Gastrocnemius medialis (tissue), 4 donors: ENCODE measurements at regions not wholly inside any gene's neighbourhood (a gene's known extent, or its start where the extent isn't known, plus 50 kb on each side); places are given as distances from the start of the nearest gene placed in this dataset.

Experiments used
- ATAC-seq, 2 donors: fragments of 150-250 bp; one replicate each; pipeline ENCODE4 v1.9.1; 2016
- DNase-seq, 2 donors: peaks; one replicate each; pipeline ENCODE4 v3.0.0-alpha.2; 2019
- H3K27ac ChIP-seq, 4 donors: fragments of 200-600 bp; sonication (generic); 1 replicate in 1 of 4; 2 replicates in 3 of 4; pipeline ENCODE4 v1.5.1; 2016 to 2018; ENCODE audit warnings: mild to moderate bottlenecking in 2 of 4, moderate library complexity in 1 of 4
- H3K27me3 ChIP-seq, 3 donors: fragments of 200-600 bp; sonication (generic) in 2 of 3; 1 replicate in 1 of 3; 2 replicates in 2 of 3; pipeline versions ENCODE4 v1.5.1 to v1.6.0; 2016 to 2019; ENCODE audit warnings: mild to moderate bottlenecking in 1 of 3, moderate library complexity in 1 of 3
- H3K36me3 ChIP-seq, 2 donors: fragments of 200-600 bp; sonication (generic) in 1 of 2; one replicate each; pipeline ENCODE4 v1.5.1; 2017 to 2018
- H3K4me1 ChIP-seq, 2 donors: fragments of 200-600 bp; sonication (generic) in 1 of 2; one replicate each; pipeline ENCODE4 v1.5.1; 2016 to 2017; ENCODE audit warnings: mild to moderate bottlenecking in 2 of 2
- H3K4me3 ChIP-seq, 4 donors: fragments of 200-600 bp; sonication (generic) in 3 of 4; 1 replicate in 1 of 4; 2 replicates in 3 of 4; pipeline ENCODE4 v1.5.1; 2016 to 2019; ENCODE audit warnings: mild to moderate bottlenecking in 2 of 4
- H3K9me3 ChIP-seq, 3 donors: fragments of 200-600 bp; sonication (generic) in 2 of 3; 1 replicate in 1 of 3; 2 replicates in 2 of 3; pipeline ENCODE4 v1.5.1; 2016 to 2019
- POLR2A ChIP-seq, 2 donors: fragments of 450-650 bp; IDR thresholded peaks; one replicate each; pipeline ENCODE4 v1.6.1; 2017; ENCODE audit warnings: antibody characterized with exemption in 2 of 2, mild to moderate bottlenecking in 2 of 2, moderate library complexity in 2 of 2
- in situ Hi-C, 4 donors: fragments of 200-750 bp; cut with MboI; loops; one replicate each; pipeline versions ENCODE4 v1.15.0 to v1.8.0; 2017; ENCODE audit warnings: low sequenced_read_pairs in 4 of 4
- intact Hi-C: fragments of 100-400 bp; cut with DNase I; formaldehyde crosslinking; loops from one replicate; pipeline ENCODE4 v1.15.1; 2023; ENCODE audit warnings: low total_unique reads
- TF ChIP-seq, protein P1 (sequence below), 5 experiments: fragments of 450-650 bp in 3 of 5; fragments of 200-600 bp in 2 of 5; sonication (generic) in 2 of 5; IDR thresholded peaks in 4 of 5; conservative IDR thresholded peaks in 1 of 5; 1 replicate in 4 of 5; 2 replicates in 1 of 5; pipeline ENCODE4 v1.5.1; 2016 to 2019; ENCODE audit warnings: antibody characterized with exemption in 5 of 5, mild to moderate bottlenecking in 3 of 5, moderate library complexity in 3 of 5

DNA sequence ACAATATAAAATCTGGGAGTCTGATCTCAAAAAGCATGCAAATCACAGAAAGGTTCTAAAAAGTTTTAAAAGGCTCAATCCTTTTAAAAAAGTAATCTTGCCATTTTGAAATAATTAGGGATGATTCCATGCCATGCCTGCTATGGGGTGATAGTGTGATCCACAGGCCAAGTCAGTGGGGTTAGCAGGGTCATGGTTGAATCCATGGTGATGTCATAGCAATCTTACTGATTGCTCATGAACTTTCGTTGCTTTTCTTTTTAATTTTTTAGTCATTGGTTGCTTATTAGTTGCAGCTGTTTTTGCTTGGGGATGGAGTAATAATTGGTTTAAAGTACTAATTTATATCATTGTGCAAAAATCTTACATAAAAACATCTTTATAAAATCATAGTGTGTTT is 485.0 kb downstream of the ENC1 start:
- Histone ChIP-seq H3K9me3 (no peaks in the 10 kb centered on the region), H3K27ac (no peak overlapping the region), H3K36me3 (no peaks in the 10 kb centered on the region), H3K4me1 (no peaks in the 10 kb centered on the region), H3K27me3 (no peaks in the 10 kb centered on the region), H3K4me3 (no peak overlapping the region)
- no peak for DNase-seq
- ATAC-seq = no peak
- intact Hi-C loops (no loop called here), in situ Hi-C loops (no loop called here)
- TF ChIP-seq POLR2A (IDR thresholded peaks at IDR 0.05) = no peak
- TF ChIP-seq, protein P1, sequence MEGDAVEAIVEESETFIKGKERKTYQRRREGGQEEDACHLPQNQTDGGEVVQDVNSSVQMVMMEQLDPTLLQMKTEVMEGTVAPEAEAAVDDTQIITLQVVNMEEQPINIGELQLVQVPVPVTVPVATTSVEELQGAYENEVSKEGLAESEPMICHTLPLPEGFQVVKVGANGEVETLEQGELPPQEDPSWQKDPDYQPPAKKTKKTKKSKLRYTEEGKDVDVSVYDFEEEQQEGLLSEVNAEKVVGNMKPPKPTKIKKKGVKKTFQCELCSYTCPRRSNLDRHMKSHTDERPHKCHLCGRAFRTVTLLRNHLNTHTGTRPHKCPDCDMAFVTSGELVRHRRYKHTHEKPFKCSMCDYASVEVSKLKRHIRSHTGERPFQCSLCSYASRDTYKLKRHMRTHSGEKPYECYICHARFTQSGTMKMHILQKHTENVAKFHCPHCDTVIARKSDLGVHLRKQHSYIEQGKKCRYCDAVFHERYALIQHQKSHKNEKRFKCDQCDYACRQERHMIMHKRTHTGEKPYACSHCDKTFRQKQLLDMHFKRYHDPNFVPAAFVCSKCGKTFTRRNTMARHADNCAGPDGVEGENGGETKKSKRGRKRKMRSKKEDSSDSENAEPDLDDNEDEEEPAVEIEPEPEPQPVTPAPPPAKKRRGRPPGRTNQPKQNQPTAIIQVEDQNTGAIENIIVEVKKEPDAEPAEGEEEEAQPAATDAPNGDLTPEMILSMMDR (IDR thresholded peaks at IDR 0.05 in 4 of 5, conservative IDR thresholded peaks at IDR 0.05 in 1 of 5) = no peak

DNA sequence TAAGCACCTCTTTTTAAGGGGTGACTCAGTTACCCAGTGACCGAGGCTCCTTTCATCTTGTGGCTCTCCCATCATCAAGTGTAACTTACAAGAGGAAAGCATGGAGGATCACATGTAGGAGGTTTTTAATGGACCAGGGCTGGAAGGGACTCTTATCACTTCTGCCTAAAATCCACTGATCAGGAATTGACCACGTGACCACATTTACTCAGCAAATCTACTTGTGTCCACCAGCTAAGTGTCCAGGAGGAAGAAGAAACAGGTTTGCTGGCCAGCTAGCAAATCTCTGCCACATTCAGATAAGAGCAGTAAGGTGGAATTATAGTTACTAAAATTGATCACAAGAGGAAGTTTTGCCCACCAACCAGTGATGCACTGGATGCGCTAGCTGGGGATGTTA is 486.0 kb downstream of the ENC1 start:
- Histone ChIP-seq H3K4me3 (no peak overlapping the region), H3K27me3 (no peaks in the 10 kb centered on the region), H3K4me1 (no peaks in the 10 kb centered on the region), H3K27ac (no peak overlapping the region), H3K36me3 (no peaks in the 10 kb centered on the region), H3K9me3 (no peaks in the 10 kb centered on the region)
- in situ Hi-C loops (no loop called here), intact Hi-C loops (no loop called here)
- no peak for TF ChIP-seq POLR2A (IDR thresholded peaks at IDR 0.05)
- TF ChIP-seq, protein P1 (IDR thresholded peaks at IDR 0.05 in 4 of 5, conservative IDR thresholded peaks at IDR 0.05 in 1 of 5) = no peak
- ATAC-seq (no peak), DNase-seq (no peak)

DNA sequence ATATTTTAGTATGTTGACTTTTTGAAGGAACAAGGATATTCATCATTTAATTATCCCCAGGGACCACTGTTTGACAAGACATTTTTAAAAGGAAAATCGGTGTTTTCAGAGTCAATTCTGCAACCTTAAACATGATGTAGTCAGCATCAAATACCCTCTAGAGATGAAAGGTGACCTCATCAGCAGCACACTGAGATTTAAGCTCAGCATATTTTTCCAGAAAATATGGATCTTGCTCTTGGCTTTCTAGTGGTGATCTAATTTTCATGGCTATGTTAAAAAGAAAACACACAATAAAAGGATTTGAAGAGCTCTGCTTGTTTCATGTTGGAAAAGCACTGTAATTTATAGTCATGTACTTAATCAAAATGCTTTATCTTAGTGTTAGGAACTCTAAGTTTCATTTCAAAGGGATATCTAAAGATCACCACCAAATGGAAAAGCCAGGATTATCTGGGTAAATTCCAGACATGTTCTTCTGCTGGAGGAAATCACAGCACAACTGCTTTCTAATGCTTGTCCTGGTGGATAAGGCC is 487.2 kb downstream of the ENC1 start:
- H3K27me3 ChIP-seq = no peaks in the 10 kb centered on the region
- in situ Hi-C loops (no loop called here), intact Hi-C loops (no loop called here)
- ATAC-seq (no peak), DNase-seq (no peak)
- no peaks in the 10 kb centered on the region for H3K4me1 ChIP-seq
- no peak overlapping the region for H3K4me3 ChIP-seq
- H3K27ac ChIP-seq = no peak overlapping the region
- TF ChIP-seq, protein P1 (IDR thresholded peaks at IDR 0.05 in 4 of 5, conservative IDR thresholded peaks at IDR 0.05 in 1 of 5) = no peak
- H3K36me3 ChIP-seq = no peaks in the 10 kb centered on the region
- H3K9me3 ChIP-seq = no peaks in the 10 kb centered on the region

DNA sequence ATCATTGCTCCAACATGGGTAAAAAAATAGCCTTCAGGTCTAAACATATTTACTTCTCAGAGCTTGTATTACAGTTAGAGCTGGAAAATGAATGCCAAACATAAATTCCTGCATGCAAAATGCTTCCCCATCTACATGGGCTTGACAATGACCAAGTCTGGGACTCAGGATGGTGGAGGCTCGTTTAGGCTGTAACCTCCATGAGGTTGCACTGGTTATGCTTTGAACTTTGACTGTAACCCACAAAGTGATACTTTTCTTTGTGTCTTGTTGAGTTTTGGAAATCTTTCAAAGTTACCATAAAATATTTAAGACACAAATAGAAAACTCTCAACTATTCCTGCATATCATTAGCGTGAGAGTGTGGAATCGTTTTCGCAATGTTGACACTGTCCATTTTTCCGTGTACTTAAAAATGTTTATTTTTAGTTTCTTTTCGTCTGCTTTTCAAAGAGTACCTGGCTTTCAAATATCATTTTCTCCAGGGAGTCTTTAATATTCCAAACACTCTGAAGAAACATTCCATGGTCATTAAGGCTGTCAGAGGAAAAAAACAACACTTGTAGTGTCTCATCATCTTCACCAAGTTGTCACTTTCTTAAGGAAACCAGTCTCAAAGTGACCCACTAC is 487.8 kb downstream of the ENC1 start:
- ATAC-seq = no peak
- in situ Hi-C loops (no loop called here), intact Hi-C loops (no loop called here)

More for the DNA sequence above, 487.8 kb downstream of the ENC1 start:
- Histone ChIP-seq H3K4me3 (no peak overlapping the region), H3K27ac (no peak overlapping the region), H3K9me3 (no peaks in the 10 kb centered on the region), H3K27me3 (no peaks in the 10 kb centered on the region), H3K4me1 (no peaks in the 10 kb centered on the region), H3K36me3 (no peaks in the 10 kb centered on the region)
- no peak for DNase-seq
- TF ChIP-seq, protein P1 (IDR thresholded peaks at IDR 0.05 in 4 of 5, conservative IDR thresholded peaks at IDR 0.05 in 1 of 5) = no peak
- no peak for TF ChIP-seq POLR2A (IDR thresholded peaks at IDR 0.05)
